A673 (cell line): ENCODE measurements at regions not wholly inside any gene's neighbourhood (a gene's known extent, or its start where the extent isn't known, plus 50 kb on each side); places are given as distances from the start of the nearest gene placed in this dataset.

Source experiments
- BruUV-seq: library from RNA; stranded (reverse); fragments of 400-500 nt; replicated peaks from 2 replicates; lab custom pipeline; 2021; lab: Mats Ljungman, UMichigan
- CTCF ChIA-PET: fragments of 300-600 bp; sonication (Branson Sonifier 250); formaldehyde crosslinking; loops from one replicate; lab custom pipeline; 2022; ENCODE audit warnings: antibody characterized with exemption; lab: Charles Lee
- POLR2A ChIA-PET: fragments of 300-600 bp; sonication (Branson Sonifier 250); formaldehyde crosslinking; loops from one replicate; lab custom pipeline; 2022; ENCODE audit warnings: antibody characterized with exemption; ENCODE audit not compliant: low non-redundant PET; lab: Charles Lee
- DNase-seq: peaks from one replicate; pipeline ENCODE4 v3.0.0-alpha.2; 2015; ENCODE audit warnings: low spot score
- H3K27ac ChIP-seq: fragments of 200-600 bp; sonication (generic); 2 replicates; pipeline ENCODE4 v1.5.1; 2016; ENCODE audit warnings: mixed run types, low read depth, mild to moderate bottlenecking, mixed read lengths, antibody characterized with exemption, low read length; ENCODE audit not compliant: poor library complexity, severe bottlenecking
- H3K27me3 ChIP-seq: fragments of 200-600 bp; sonication (generic); replicated peaks from 2 replicates; pipeline ENCODE4 v1.6.1; 2017; ENCODE audit warnings: mixed run types, low read depth, mild to moderate bottlenecking, mixed read lengths, antibody characterized with exemption, low read length; ENCODE audit not compliant: insufficient read depth, poor library complexity
- H3K36me3 ChIP-seq: fragments of 200-600 bp; sonication (generic); 2 replicates; pipeline ENCODE4 v1.6.1; 2016; ENCODE audit warnings: mixed run types, mild to moderate bottlenecking, mixed read lengths, antibody characterized with exemption, low read length; ENCODE audit not compliant: insufficient read depth, poor library complexity, severe bottlenecking
- H3K4me1 ChIP-seq: fragments of 200-600 bp; sonication (generic); 2 replicates; pipeline ENCODE4 v1.6.1; 2017; ENCODE audit warnings: mixed run types, mild to moderate bottlenecking, mixed read lengths, antibody characterized with exemption, low read length; ENCODE audit not compliant: insufficient read depth, poor library complexity, severe bottlenecking
- H3K4me3 ChIP-seq: fragments of 200-600 bp; sonication (generic); 2 replicates; pipeline ENCODE4 v1.5.1; 2016; ENCODE audit warnings: low read depth, mixed run types, mild to moderate bottlenecking, mixed read lengths, low read length; ENCODE audit not compliant: poor library complexity, severe bottlenecking
- H3K9me3 ChIP-seq: fragments of 200-600 bp; sonication (generic); 2 replicates; pipeline ENCODE4 v1.6.1; 2016; ENCODE audit warnings: mixed run types, low read depth, mild to moderate bottlenecking, mixed read lengths, antibody characterized with exemption, low read length; ENCODE audit not compliant: poor library complexity, severe bottlenecking
- CTCF ChIP-seq: fragments of 300-800, 200-600 bp; sonication (generic); conservative IDR thresholded peaks from 2 replicates; pipeline ENCODE4 v1.5.1; 2017; ENCODE audit warnings: low read depth, mild to moderate bottlenecking, antibody characterized with exemption, low read length, moderate library complexity, mixed read lengths
- EZH2 ChIP-seq: fragments of 200-600 bp; sonication (generic); IDR thresholded peaks from 2 replicates; pipeline ENCODE4 v1.6.1; 2017; ENCODE audit warnings: borderline replicate concordance, low read depth, mild to moderate bottlenecking, mixed read lengths, antibody characterized with exemption, low read length; ENCODE audit not compliant: poor library complexity, severe bottlenecking
- intact Hi-C: fragments of 100-400 bp; cut with micrococcal nuclease; formaldehyde crosslinking; loops from one replicate; pipeline ENCODE4 v1.10.0; 2022; ENCODE audit not compliant: unreplicated experiment

GRCh38 chr12:76945867-76946266 is 67.0 kb upstream of the CSRP2 start:
- peaks cover 7% of the 10 kb centered on the region for H3K4me1 ChIP-seq
- TF ChIP-seq EZH2 (no peak), CTCF (no peak)
- CTCF ChIA-PET, result no interaction called here

GRCh38 chr12:76944892-76945291 is 66.1 kb upstream of the CSRP2 start:
- CTCF ChIA-PET, result no interaction called here

More at GRCh38 chr12:76945867-76946266, 67.0 kb upstream of the CSRP2 start:
- no peaks in the 10 kb centered on the region for H3K36me3 ChIP-seq
- H3K4me3 ChIP-seq, result no peak overlapping the region
- DNase-seq, result no peak
- intact Hi-C loops, result no loop called here
- POLR2A ChIA-PET, result no interaction called here
- H3K27me3 ChIP-seq, result no peaks in the 10 kb centered on the region
- no TSS peak for BruUV-seq
- no peaks in the 10 kb centered on the region for H3K9me3 ChIP-seq
- no peak overlapping the region for H3K27ac ChIP-seq

GRCh38 chr12:76943008-76943407 is 64.2 kb upstream of the CSRP2 start:
- no peak overlapping the region for H3K4me3 ChIP-seq
- POLR2A ChIA-PET, result no interaction called here
- no peak overlapping the region for H3K27ac ChIP-seq
- TF ChIP-seq EZH2 (no peak), CTCF (no peak)
- no peaks in the 10 kb centered on the region for H3K36me3 ChIP-seq
- no TSS peak for BruUV-seq
- no peak for DNase-seq
- no peaks in the 10 kb centered on the region for H3K27me3 ChIP-seq
- intact Hi-C loops, result no loop called here
- peaks cover 7% of the 10 kb centered on the region for H3K4me1 ChIP-seq
- CTCF ChIA-PET, result no interaction called here
- no peaks in the 10 kb centered on the region for H3K9me3 ChIP-seq

More at GRCh38 chr12:76944892-76945291, 66.1 kb upstream of the CSRP2 start:
- no peak for DNase-seq
- TF ChIP-seq CTCF, result no peak
- POLR2A ChIA-PET, result no interaction called here
- Histone ChIP-seq H3K4me3 (no peak overlapping the region), H3K4me1 (peaks cover 7% of the 10 kb centered on the region), H3K36me3 (no peaks in the 10 kb centered on the region), H3K27ac (no peak overlapping the region), H3K9me3 (no peaks in the 10 kb centered on the region), H3K27me3 (no peaks in the 10 kb centered on the region)
- no TSS peak for BruUV-seq
- intact Hi-C loops, result no loop called here
